DND-41 (cell line): ENCODE measurements at regions not wholly inside any gene's neighbourhood (a gene's known extent, or its start where the extent isn't known, plus 50 kb on each side); places are given as distances from the start of the nearest gene placed in this dataset.

ENCODE experiments used
- EZH2 ChIP-seq: IDR thresholded peaks from 3 replicates; pipeline ENCODE4 v1.6.1; 2012; ENCODE audit warnings: borderline replicate concordance, low read depth, mild to moderate bottlenecking, moderate library complexity, low read length, inconsistent platforms; ENCODE audit not compliant: severe bottlenecking
- TF ChIP-seq, protein P1 (sequence below): IDR thresholded peaks from 2 replicates; pipeline ENCODE4 v1.5.1; 2012; ENCODE audit warnings: borderline replicate concordance, low read length, moderate library complexity, mild to moderate bottlenecking; ENCODE audit not compliant: poor library complexity, severe bottlenecking; ENCODE audit errors: extremely low read depth

DNA sequence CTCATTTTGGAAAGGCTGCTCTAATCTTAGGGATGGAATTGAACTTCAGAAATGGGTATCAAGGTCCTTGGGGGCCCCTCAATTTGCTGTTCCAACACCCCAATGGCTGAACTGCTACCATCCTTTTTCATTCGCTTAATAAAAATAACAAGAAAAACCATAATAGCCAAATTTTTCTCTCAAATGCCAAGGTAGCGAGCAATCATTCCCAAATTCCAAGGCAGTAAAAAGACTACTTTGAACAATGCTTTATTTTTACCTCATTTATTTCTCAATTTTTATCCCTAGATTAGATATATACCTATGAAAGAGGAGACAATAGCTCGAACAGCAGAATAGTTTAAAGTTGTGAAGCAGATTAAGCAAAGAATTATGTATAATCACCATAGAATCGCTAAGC lies 323.4 kb upstream of the SLC7A11 start:
- TF ChIP-seq, protein P1, sequence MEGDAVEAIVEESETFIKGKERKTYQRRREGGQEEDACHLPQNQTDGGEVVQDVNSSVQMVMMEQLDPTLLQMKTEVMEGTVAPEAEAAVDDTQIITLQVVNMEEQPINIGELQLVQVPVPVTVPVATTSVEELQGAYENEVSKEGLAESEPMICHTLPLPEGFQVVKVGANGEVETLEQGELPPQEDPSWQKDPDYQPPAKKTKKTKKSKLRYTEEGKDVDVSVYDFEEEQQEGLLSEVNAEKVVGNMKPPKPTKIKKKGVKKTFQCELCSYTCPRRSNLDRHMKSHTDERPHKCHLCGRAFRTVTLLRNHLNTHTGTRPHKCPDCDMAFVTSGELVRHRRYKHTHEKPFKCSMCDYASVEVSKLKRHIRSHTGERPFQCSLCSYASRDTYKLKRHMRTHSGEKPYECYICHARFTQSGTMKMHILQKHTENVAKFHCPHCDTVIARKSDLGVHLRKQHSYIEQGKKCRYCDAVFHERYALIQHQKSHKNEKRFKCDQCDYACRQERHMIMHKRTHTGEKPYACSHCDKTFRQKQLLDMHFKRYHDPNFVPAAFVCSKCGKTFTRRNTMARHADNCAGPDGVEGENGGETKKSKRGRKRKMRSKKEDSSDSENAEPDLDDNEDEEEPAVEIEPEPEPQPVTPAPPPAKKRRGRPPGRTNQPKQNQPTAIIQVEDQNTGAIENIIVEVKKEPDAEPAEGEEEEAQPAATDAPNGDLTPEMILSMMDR = no peak
- TF ChIP-seq EZH2 = no peak
